Right lobe of liver (tissue), 4 donors: ENCODE measurements at regions not wholly inside any gene's neighbourhood (a gene's known extent, or its start where the extent isn't known, plus 50 kb on each side); places are given as distances from the start of the nearest gene placed in this dataset.

ENCODE experiments used
- POLR2A ChIP-seq: fragments of 450-650 bp; IDR thresholded peaks from one replicate; pipeline ENCODE4 v1.6.1; 2017; ENCODE audit warnings: antibody characterized with exemption, mild to moderate bottlenecking
- TF ChIP-seq, protein P1 (sequence below), 4 donors: fragments of 200-600 bp in 3 of 4; fragments of 450-650 bp in 1 of 4; IDR thresholded peaks; one replicate each; pipeline versions ENCODE4 v1.5.1 to v1.8.0; 2016 to 2022; ENCODE audit warnings: antibody characterized with exemption in 4 of 4, mild to moderate bottlenecking in 2 of 4
- donor health status: DM: no; HTN: no; CAD: no.
- donor health status: DM: no; HTN: no; CAD: no.
- donor health status: DM: no; HTN: yes; CAD: no.

DNA sequence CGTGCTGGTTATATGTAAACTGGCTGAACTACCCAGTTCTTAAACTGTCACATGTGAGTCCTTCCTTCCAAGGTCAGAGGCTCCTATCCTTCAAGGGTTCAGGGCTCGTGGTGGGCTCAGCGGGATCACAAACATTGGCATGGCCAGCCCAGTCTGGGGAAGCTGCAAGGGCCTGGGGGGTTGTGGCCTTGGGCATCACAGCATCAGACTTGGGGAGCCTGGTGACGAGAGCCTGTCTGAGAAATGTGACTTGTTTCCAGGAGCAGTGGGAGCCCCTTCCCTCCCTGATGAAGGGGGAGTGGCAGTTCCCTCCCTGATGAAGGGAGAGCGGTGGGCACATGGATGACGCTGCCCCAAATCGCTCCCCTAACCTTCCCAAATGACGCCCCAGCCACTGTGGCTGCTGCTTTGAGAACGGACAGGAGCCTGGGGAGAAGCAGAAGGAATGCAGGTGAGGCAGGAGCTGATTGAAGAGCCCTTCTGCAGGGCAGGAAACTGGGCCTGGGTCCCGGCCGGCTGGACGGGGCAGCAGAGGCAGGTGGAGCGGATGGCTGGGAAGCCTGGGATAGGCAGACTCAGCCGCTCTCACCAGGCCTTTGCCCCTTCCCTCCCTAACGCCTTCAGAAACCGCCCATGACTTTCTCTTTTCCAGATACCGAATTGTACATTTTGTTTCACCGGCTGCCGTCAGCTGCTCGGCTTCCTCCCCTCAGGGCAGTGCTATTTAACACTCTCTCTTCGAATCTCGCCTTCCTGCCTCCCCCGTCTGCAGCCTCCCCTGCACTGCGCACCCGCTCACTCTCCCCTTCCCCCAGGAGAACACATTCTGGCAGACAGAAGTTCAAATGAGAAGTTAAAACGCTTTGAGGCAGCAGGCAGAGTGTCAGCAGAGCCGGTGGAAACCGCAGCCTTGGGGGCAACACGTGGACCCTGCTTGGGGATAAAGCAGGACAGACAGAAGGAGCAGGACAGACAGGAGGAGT is 1486.7 kb downstream of the BRD1 start:
- TF ChIP-seq POLR2A: no peak
- TF ChIP-seq, protein P1, sequence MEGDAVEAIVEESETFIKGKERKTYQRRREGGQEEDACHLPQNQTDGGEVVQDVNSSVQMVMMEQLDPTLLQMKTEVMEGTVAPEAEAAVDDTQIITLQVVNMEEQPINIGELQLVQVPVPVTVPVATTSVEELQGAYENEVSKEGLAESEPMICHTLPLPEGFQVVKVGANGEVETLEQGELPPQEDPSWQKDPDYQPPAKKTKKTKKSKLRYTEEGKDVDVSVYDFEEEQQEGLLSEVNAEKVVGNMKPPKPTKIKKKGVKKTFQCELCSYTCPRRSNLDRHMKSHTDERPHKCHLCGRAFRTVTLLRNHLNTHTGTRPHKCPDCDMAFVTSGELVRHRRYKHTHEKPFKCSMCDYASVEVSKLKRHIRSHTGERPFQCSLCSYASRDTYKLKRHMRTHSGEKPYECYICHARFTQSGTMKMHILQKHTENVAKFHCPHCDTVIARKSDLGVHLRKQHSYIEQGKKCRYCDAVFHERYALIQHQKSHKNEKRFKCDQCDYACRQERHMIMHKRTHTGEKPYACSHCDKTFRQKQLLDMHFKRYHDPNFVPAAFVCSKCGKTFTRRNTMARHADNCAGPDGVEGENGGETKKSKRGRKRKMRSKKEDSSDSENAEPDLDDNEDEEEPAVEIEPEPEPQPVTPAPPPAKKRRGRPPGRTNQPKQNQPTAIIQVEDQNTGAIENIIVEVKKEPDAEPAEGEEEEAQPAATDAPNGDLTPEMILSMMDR (IDR thresholded peaks at IDR 0.05): no peak
